ENCODE measurements at regions not wholly inside any gene's neighbourhood (a gene's known extent, or its start where the extent isn't known, plus 50 kb on each side); places are given as distances from the start of the nearest gene placed in this dataset.

GRCh38 chr1:186559601-186560116 is 98.7 kb upstream of the PDC start (continued):
- no peak for TF ChIP-seq CHD4 (IDR thresholded peaks at IDR 0.05)

GRCh38 chr1:186557147-186557777 is 96.3 kb upstream of the PDC start:
- CTCF ChIA-PET: interaction anchor here (1.1 kb wide), 1 partner anchor 46 kb away, joined by 3 read pairs; no protein-coding TSS in a partner anchor
- RAD21 ChIA-PET (ENCODE audit: unreplicated experiment): no interaction called here
- SMC1A ChIA-PET (ENCODE audit: uncharacterized antibody, unreplicated experiment): interaction anchor here (0.6 to 2.0 kb wide), 5 partner anchors 19 to 429 kb away, joined by 3 to 6 read pairs (median 3); no protein-coding TSS in a partner anchor
- Histone ChIP-seq H3K4me2 (ENCODE audit: control insufficient read depth, insufficient read depth) (no peak overlapping the region), H2AFZ (ENCODE audit: control insufficient read depth, low read depth, low read length) (no peak overlapping the region), H3K27me3 (replicated peaks in 1 of 2; ENCODE audit: control insufficient read depth in 2 of 2, insufficient read depth in 2 of 2, low read length in 1 of 2) (no peaks in the 10 kb centered on the region), H3K36me3 (ENCODE audit: control insufficient read depth in 2 of 2, insufficient read depth in 2 of 2, low read length in 1 of 2) (no peaks in the 10 kb centered on the region), H3K9ac (ENCODE audit: control insufficient read depth, insufficient read depth, low read length) (no peak overlapping the region), H3K4me1 (ENCODE audit: control insufficient read depth, insufficient read depth, low read length) (no peaks in the 10 kb centered on the region), H3K27ac (ENCODE audit: control insufficient read depth, insufficient read depth) (no peak overlapping the region), H3K9me3 (replicated peaks; ENCODE audit: control insufficient read depth, insufficient read depth, low read length) (no peaks in the 10 kb centered on the region; the same call in 2 of the 3 replicates), H3K4me3 (no peak overlapping the region), H3K79me2 (ENCODE audit: control insufficient read depth, insufficient read depth, low read length) (no peaks in the 10 kb centered on the region), H4K20me1 (ENCODE audit: control insufficient read depth, insufficient read depth) (no peaks in the 10 kb centered on the region)
- BruUV-seq (replicated peaks): no TSS peak
- in situ Hi-C loops (cut with MboI) (no loop called here), intact Hi-C loops (cut with micrococcal nuclease; ENCODE audit: unreplicated experiment) (no loop called here)
- no peak for FAIRE-seq
- WGBS (ENCODE audit: insufficient coverage, insufficient replicate concordance, low lambda C conversion rate, missing lambda C conversion rate): 28% methylated on average over 2 of the region's 2 CpGs
- POLR2A ChIA-PET: no interaction called here
- no peak for ATAC-seq
- TF ChIP-seq HCFC1 (IDR thresholded peaks at IDR 0.05; ENCODE audit: low read length) (no peak), GATAD2B (conservative IDR thresholded peaks at IDR 0.05; ENCODE audit: low read depth) (no peak), ELK1 (IDR thresholded peaks at IDR 0.05; ENCODE audit: low read depth, low read length) (no peak), ATF3 (IDR thresholded peaks at IDR 0.05; ENCODE audit: borderline replicate concordance, extremely low read depth, low read depth, low read length) (no peak), TCF7 (IDR thresholded peaks at IDR 0.05; ENCODE audit: borderline replicate concordance) (no peak)
- DNase-seq (ENCODE audit: low read depth, low spot score): no peak
